Osteocyte (in vitro differentiated cells): ENCODE measurements at regions not wholly inside any gene's neighbourhood (a gene's known extent, or its start where the extent isn't known, plus 50 kb on each side); places are given as distances from the start of the nearest gene placed in this dataset.
"Not testable (repeated sequence)": the region's sequence is repeated elsewhere in the genome, so short reads cannot be mapped to it uniquely, and the experiment has no call there.

Experiments used
- DNase-seq: peaks from one replicate; pipeline ENCODE4 v3.0.0; 2021; ENCODE audit warnings: mixed read lengths; ENCODE audit not compliant: unreplicated experiment; ENCODE audit errors: extremely low spot score
- H3K27ac Mint-ChIP-seq: one replicate; pipeline ENCODE4 v1.8.0; 2021; ENCODE audit warnings: mild to moderate bottlenecking, mixed read lengths; ENCODE audit not compliant: unreplicated experiment
- H3K27me3 Mint-ChIP-seq: one replicate; pipeline ENCODE4 v1.8.0; 2021; ENCODE audit warnings: mixed read lengths; ENCODE audit not compliant: unreplicated experiment
- H3K36me3 Mint-ChIP-seq: one replicate; pipeline ENCODE4 v1.8.0; 2021; ENCODE audit warnings: mixed read lengths; ENCODE audit not compliant: unreplicated experiment
- H3K4me1 Mint-ChIP-seq: one replicate; pipeline ENCODE4 v1.8.0; 2021; ENCODE audit warnings: mixed read lengths; ENCODE audit not compliant: unreplicated experiment
- H3K4me3 Mint-ChIP-seq: one replicate; pipeline ENCODE4 v1.8.0; 2021; ENCODE audit warnings: mild to moderate bottlenecking, moderate library complexity, mixed read lengths; ENCODE audit not compliant: unreplicated experiment
- H3K9me3 Mint-ChIP-seq: one replicate; pipeline ENCODE4 v1.8.0; 2021; ENCODE audit warnings: mixed read lengths; ENCODE audit not compliant: unreplicated experiment
- TF ChIP-seq, protein P1 (sequence below): fragments of 200-600 bp; sonication (generic); IDR thresholded peaks from 2 replicates; pipeline ENCODE4 v1.5.0; 2021; ENCODE audit warnings: antibody characterized with exemption, mild to moderate bottlenecking, moderate library complexity

DNA sequence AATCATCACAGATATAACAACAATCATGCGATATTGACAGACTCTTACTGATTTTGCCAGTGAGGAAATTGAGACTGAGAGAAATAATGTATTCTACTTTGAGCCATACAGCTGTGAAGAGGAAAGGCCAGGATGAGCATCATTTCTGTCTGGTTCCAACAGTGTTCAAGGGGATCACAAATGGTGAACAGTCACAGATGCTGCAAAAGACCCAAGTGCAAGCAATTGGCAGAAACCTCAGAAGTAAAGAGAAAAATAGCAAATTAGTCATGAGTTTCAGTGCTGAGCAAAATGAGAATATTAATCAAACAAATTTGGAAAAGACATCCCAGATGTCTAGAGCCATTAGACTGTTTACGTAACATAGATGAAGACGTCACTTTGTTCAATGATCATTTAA is 114.1 kb downstream of the RAB38 start:
- Mint-ChIP-seq H3K9me3 (no peaks in the 10 kb centered on the region), H3K36me3 (no peaks in the 10 kb centered on the region), H3K4me1 (no peaks in the 10 kb centered on the region), H3K27ac (no peak overlapping the region), H3K4me3 (no peak overlapping the region), H3K27me3 (no peaks in the 10 kb centered on the region)
- DNase-seq, result no peak
- TF ChIP-seq, protein P1, sequence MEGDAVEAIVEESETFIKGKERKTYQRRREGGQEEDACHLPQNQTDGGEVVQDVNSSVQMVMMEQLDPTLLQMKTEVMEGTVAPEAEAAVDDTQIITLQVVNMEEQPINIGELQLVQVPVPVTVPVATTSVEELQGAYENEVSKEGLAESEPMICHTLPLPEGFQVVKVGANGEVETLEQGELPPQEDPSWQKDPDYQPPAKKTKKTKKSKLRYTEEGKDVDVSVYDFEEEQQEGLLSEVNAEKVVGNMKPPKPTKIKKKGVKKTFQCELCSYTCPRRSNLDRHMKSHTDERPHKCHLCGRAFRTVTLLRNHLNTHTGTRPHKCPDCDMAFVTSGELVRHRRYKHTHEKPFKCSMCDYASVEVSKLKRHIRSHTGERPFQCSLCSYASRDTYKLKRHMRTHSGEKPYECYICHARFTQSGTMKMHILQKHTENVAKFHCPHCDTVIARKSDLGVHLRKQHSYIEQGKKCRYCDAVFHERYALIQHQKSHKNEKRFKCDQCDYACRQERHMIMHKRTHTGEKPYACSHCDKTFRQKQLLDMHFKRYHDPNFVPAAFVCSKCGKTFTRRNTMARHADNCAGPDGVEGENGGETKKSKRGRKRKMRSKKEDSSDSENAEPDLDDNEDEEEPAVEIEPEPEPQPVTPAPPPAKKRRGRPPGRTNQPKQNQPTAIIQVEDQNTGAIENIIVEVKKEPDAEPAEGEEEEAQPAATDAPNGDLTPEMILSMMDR, result no peak

DNA sequence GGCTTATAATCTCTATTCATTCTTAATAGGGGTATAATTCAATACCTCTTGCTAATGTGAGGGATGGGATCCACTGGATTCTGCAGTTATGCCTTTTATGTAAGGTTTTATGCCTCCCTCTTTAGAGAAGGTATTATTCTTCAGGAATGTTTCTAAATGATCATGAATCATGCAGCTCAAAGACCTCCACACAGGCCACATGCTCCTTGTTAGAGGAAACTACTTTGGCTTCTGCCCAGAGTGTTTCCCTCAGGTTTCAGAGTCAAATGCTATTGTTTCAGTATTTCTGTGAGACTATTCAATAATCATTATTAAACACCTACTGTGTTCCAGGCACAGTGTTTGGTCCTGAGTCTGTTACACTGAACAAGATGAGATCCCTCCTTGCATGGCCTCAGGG is 115.9 kb downstream of the RAB38 start:
- H3K9me3 Mint-ChIP-seq, result no peaks in the 10 kb centered on the region
- DNase-seq, result no peak

DNA sequence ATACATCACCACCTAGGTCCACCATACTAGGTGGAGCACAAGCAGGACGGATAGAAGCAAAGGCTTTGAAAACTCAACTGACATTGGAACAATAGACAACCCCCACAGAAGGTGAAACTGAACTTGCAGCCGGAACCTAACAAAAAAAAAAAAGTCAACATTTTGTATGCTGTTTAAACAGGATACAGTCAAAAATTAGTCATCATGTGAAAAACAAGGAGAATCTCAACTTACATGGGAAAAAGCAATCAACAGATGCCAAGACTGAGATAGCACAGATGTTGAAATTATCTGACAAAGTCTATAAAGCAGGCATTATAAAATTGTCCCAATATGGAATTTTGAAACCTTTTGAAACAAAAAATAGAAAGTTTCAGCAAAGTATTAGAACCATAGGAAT is 123.8 kb downstream of the RAB38 start:
- Mint-ChIP-seq H3K27me3 (no peaks in the 10 kb centered on the region), H3K36me3 (no peaks in the 10 kb centered on the region), H3K27ac (no peak overlapping the region), H3K4me3 (no peak overlapping the region), H3K4me1 (no peaks in the 10 kb centered on the region), H3K9me3 (no peaks in the 10 kb centered on the region)
- TF ChIP-seq, protein P1, result no peak
- no peak for DNase-seq

More for the DNA sequence above, 115.9 kb downstream of the RAB38 start:
- H3K4me1 Mint-ChIP-seq, result no peaks in the 10 kb centered on the region
- no peaks in the 10 kb centered on the region for H3K27me3 Mint-ChIP-seq
- no peak overlapping the region for H3K27ac Mint-ChIP-seq
- H3K36me3 Mint-ChIP-seq, result no peaks in the 10 kb centered on the region
- TF ChIP-seq, protein P1, result no peak
- H3K4me3 Mint-ChIP-seq, result no peak overlapping the region

DNA sequence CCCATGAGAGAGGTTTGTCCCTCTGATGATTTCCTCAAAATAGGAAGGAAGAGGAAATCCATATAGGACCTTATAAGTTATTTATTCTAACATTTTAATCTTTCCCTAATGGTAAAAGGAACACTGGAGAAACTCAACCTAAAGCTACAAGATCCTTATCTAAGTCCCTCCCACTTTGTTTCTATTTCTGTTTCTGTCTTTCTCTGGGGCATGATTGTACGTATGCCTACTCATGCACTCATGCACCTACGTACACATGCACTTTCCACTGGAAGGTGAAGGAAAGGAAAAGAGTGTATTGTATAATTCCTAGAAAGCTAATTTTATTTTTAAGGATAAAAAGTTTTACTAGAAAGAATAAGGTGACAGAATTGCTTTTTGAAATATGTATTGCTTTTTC is 125.0 kb downstream of the RAB38 start:
- Mint-ChIP-seq H3K4me1 (no peaks in the 10 kb centered on the region), H3K4me3 (no peak overlapping the region), H3K27ac (no peak overlapping the region), H3K36me3 (no peaks in the 10 kb centered on the region), H3K9me3 (no peaks in the 10 kb centered on the region), H3K27me3 (no peaks in the 10 kb centered on the region)
- TF ChIP-seq, protein P1, result no peak
- DNase-seq, result no peak

DNA sequence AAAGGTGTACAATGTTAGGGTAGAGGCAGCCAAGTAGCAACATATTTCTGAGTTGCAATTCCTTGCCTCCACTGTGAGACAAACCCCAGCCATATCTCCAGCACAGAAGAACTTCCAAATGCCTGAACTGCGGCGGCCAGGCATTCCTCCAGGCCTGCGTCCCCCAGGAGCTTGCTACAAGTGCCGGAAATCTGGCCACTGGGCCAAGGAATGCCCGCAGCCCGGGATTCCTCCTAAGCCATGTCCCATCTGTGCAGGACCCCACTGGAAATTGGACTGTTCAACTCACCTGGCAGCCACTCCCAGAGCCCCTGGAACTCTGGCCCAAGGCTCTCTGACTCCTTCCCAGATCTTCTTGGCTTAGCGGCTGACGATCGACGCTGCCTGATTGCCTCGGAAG is 130.0 kb downstream of the RAB38 start:
- not testable (repeated sequence) for H3K27ac Mint-ChIP-seq, H3K36me3 Mint-ChIP-seq, H3K4me1 Mint-ChIP-seq, DNase-seq, H3K4me3 Mint-ChIP-seq, H3K27me3 Mint-ChIP-seq, H3K9me3 Mint-ChIP-seq

DNA sequence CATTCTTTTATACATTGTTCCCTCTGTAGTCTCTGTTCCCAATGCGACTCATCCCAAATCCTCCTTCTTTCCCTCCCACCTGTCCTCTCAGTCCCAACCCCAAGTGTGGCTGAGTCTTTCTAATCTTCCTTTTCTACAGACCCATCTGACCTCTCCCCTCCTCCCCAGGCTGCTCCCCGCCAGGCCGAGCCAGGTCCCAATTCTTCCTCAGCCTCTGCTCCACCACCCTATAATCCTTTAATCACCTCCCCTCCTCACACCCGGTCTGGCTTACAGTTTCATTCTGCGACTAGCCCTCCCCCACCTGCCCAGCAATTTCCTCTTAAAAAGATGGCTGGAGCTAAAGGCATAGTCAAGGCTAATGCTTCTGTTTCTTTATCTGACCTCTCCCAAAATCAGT is 130.6 kb downstream of the RAB38 start:
- not testable (repeated sequence) for H3K4me3 Mint-ChIP-seq, DNase-seq, H3K27me3 Mint-ChIP-seq, H3K9me3 Mint-ChIP-seq, H3K36me3 Mint-ChIP-seq, H3K27ac Mint-ChIP-seq, H3K4me1 Mint-ChIP-seq
